GM13977 (cell line): ENCODE measurements at regions not wholly inside any gene's neighbourhood (a gene's known extent, or its start where the extent isn't known, plus 50 kb on each side); places are given as distances from the start of the nearest gene placed in this dataset.

Source experiments
- DNase-seq: peaks from one replicate; pipeline ENCODE4 v3.0.0; 2012; ENCODE audit warnings: low spot score
- CTCF ChIP-seq: IDR thresholded peaks from 2 replicates; pipeline ENCODE4 v1.5.1; 2012; ENCODE audit warnings: mild to moderate bottlenecking, control low read depth; ENCODE audit not compliant: insufficient read depth; ENCODE audit errors: extremely low read depth, missing control alignments
- in situ Hi-C: fragments of 300-500 bp; cut with MboI; formaldehyde crosslinking; loops from one replicate; pipeline ENCODE4 v1.12.0; 2022; ENCODE audit warnings: low sequenced_read_pairs, low pct_unique_long_range_greater_than_20kb, mixed read lengths, inconsistent platforms; ENCODE audit not compliant: unreplicated experiment

GRCh38 chr2:186903216-186903615 lies 54.2 kb upstream of the ZSWIM2 start:
- no peak for DNase-seq
- in situ Hi-C loops: no loop called here
- no peak for TF ChIP-seq CTCF
